ENCODE measurements at regions not wholly inside any gene's neighbourhood (a gene's known extent, or its start where the extent isn't known, plus 50 kb on each side); places are given as distances from the start of the nearest gene placed in this dataset.

DNA sequence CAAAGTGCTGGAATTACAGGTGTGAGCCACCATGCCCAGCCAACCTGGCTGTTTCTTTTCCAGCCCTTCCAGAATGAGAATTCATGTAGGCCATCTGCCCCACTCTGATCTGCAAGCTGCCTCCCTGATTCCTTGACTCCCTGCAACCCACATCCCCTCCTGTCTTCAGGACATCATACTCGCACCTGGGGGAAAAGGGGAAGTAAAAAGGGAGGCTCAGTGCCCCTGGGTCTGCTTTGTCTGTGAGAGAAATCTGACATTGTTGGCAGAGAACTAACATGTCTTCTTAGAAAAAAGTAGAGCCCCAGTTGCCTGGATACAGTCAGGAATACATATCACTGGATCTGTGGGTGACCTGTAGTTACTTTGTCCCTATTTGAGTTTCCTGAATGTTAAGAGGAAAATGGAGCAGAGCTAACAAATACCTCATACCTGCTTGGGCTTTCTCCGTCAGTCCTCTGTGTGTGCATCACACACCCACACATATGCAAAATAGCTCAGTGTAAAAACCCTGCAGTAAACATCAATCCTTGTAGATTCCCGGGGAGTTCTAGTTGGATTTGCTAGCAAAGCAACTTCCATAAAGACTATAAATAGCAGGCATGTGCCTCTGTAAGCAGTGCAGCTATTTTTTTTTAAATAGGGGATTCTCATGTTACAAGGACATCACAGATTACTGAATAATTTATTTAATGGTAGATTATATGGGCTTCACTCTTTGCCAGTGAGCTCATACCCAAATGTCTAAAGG lies 62.9 kb downstream of the TEX35 start:
- no peaks in the 10 kb centered on the region for H3K4me1 Mint-ChIP-seq (ENCODE audit: low read depth, unreplicated experiment)
- H3K36me3 Mint-ChIP-seq (ENCODE audit: insufficient read depth, unreplicated experiment) = no peaks in the 10 kb centered on the region

DNA sequence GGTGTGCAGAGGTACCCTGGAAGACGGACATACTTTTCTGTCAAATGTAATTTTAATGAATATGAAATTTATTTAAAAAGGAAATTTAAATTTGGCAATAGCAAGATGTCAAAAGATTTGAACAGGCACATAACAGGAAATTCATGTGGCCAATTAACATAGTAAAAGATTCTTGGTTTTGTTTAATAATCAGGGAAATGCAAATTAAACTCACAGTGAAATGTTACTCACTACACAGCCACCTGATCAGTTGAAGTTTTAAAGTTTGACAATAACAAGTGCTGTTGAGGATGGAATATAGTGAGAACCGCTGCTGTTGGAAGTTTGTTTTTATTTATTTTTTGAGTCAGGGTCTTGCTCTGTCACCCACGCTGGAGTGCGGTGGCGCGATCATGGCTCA lies 63.9 kb downstream of the TEX35 start:
- no TSS peak for BruUV-seq (replicated peaks)

More for the DNA sequence above, 62.9 kb downstream of the TEX35 start:
- no peak overlapping the region for H3K27ac Mint-ChIP-seq (ENCODE audit: unreplicated experiment)
- intact Hi-C loops (cut with micrococcal nuclease; ENCODE audit: unreplicated experiment) = no loop called here
- no peak for DNase-seq
- no TSS peak for BruUV-seq (replicated peaks)
- no peaks in the 10 kb centered on the region for H3K9me3 ChIP-seq
- H3K9me3 Mint-ChIP-seq (ENCODE audit: unreplicated experiment) = no peaks in the 10 kb centered on the region
- no peaks in the 10 kb centered on the region for H3K27me3 ChIP-seq (replicated peaks; ENCODE audit: control insufficient read depth, insufficient read depth, low read length)
- H3K36me3 ChIP-seq (ENCODE audit: control insufficient read depth, insufficient read depth, low read length) = no peaks in the 10 kb centered on the region
- no peak overlapping the region for H3K4me3 Mint-ChIP-seq (ENCODE audit: unreplicated experiment)
- TF ChIP-seq, protein P1, sequence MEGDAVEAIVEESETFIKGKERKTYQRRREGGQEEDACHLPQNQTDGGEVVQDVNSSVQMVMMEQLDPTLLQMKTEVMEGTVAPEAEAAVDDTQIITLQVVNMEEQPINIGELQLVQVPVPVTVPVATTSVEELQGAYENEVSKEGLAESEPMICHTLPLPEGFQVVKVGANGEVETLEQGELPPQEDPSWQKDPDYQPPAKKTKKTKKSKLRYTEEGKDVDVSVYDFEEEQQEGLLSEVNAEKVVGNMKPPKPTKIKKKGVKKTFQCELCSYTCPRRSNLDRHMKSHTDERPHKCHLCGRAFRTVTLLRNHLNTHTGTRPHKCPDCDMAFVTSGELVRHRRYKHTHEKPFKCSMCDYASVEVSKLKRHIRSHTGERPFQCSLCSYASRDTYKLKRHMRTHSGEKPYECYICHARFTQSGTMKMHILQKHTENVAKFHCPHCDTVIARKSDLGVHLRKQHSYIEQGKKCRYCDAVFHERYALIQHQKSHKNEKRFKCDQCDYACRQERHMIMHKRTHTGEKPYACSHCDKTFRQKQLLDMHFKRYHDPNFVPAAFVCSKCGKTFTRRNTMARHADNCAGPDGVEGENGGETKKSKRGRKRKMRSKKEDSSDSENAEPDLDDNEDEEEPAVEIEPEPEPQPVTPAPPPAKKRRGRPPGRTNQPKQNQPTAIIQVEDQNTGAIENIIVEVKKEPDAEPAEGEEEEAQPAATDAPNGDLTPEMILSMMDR (IDR thresholded peaks at IDR 0.05; ENCODE audit: insufficient read depth in 1 of 2, low read depth in 1 of 2, low read length in 1 of 2, severe bottlenecking in 1 of 2, unreplicated experiment in 1 of 2) = no peak
- no peak overlapping the region for H3K4me3 ChIP-seq (ENCODE audit: low read depth, low read length)
- H3K27me3 Mint-ChIP-seq (ENCODE audit: insufficient read depth, unreplicated experiment) = no peaks in the 10 kb centered on the region
- ChIA-PET POLR2A (no interaction called here), CTCF (no interaction called here)
- no peaks in the 10 kb centered on the region for H3K4me1 ChIP-seq

DNA sequence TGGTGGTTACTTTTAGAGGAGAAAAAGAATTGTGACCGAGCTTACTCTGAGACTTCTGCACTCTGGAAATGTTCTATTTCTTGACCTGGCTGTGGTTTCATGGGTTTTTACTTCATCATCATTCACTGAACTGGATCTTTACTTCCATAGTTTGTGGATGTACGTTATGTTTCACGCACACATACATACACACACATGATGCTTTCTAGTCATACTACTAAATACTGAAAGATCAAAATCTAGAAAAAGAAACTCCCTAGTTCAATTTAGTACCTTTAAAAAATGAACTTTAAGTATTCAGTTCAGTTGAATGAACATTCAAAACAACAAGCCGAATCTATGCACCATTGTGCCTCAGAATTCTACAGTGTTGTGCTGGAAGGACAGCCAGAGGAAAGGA lies 65.0 kb downstream of the TEX35 start:
- no peaks in the 10 kb centered on the region for H3K27me3 Mint-ChIP-seq (ENCODE audit: insufficient read depth, unreplicated experiment)
- Histone ChIP-seq H3K4me3 (ENCODE audit: low read depth, low read length) (no peak overlapping the region), H3K9me3 (no peaks in the 10 kb centered on the region), H3K4me1 (no peaks in the 10 kb centered on the region), H3K27me3 (replicated peaks; ENCODE audit: control insufficient read depth, insufficient read depth, low read length) (no peaks in the 10 kb centered on the region), H3K36me3 (ENCODE audit: control insufficient read depth, insufficient read depth, low read length) (no peaks in the 10 kb centered on the region)
- TF ChIP-seq, protein P1 (IDR thresholded peaks at IDR 0.05; ENCODE audit: insufficient read depth in 1 of 2, low read depth in 1 of 2, low read length in 1 of 2, severe bottlenecking in 1 of 2, unreplicated experiment in 1 of 2) = no peak
- no peak overlapping the region for H3K4me3 Mint-ChIP-seq (ENCODE audit: unreplicated experiment)
- no peak for DNase-seq
- ChIA-PET POLR2A (no interaction called here), CTCF (no interaction called here)
- H3K36me3 Mint-ChIP-seq (ENCODE audit: insufficient read depth, unreplicated experiment) = no peaks in the 10 kb centered on the region
- no peak overlapping the region for H3K27ac Mint-ChIP-seq (ENCODE audit: unreplicated experiment)
- H3K9me3 Mint-ChIP-seq (ENCODE audit: unreplicated experiment) = no peaks in the 10 kb centered on the region
- no TSS peak for BruUV-seq (replicated peaks)
- no peaks in the 10 kb centered on the region for H3K4me1 Mint-ChIP-seq (ENCODE audit: low read depth, unreplicated experiment)
- intact Hi-C loops (cut with micrococcal nuclease; ENCODE audit: unreplicated experiment) = no loop called here

More for the DNA sequence above, 63.9 kb downstream of the TEX35 start:
- TF ChIP-seq, protein P1 (IDR thresholded peaks at IDR 0.05; ENCODE audit: insufficient read depth in 1 of 2, low read depth in 1 of 2, low read length in 1 of 2, severe bottlenecking in 1 of 2, unreplicated experiment in 1 of 2) = no peak
- Mint-ChIP-seq H3K4me1 (ENCODE audit: low read depth, unreplicated experiment) (no peaks in the 10 kb centered on the region), H3K9me3 (ENCODE audit: unreplicated experiment) (no peaks in the 10 kb centered on the region), H3K36me3 (ENCODE audit: insufficient read depth, unreplicated experiment) (no peaks in the 10 kb centered on the region), H3K27ac (ENCODE audit: unreplicated experiment) (no peak overlapping the region), H3K4me3 (ENCODE audit: unreplicated experiment) (no peak overlapping the region), H3K27me3 (ENCODE audit: insufficient read depth, unreplicated experiment) (no peaks in the 10 kb centered on the region)
- H3K4me3 ChIP-seq (ENCODE audit: low read depth, low read length) = no peak overlapping the region
- intact Hi-C loops (cut with micrococcal nuclease; ENCODE audit: unreplicated experiment) = no loop called here
- H3K9me3 ChIP-seq = no peaks in the 10 kb centered on the region
- no peaks in the 10 kb centered on the region for H3K36me3 ChIP-seq (ENCODE audit: control insufficient read depth, insufficient read depth, low read length)
- POLR2A ChIA-PET = no interaction called here
- H3K27me3 ChIP-seq (replicated peaks; ENCODE audit: control insufficient read depth, insufficient read depth, low read length) = no peaks in the 10 kb centered on the region
- CTCF ChIA-PET = no interaction called here
- H3K4me1 ChIP-seq = no peaks in the 10 kb centered on the region
- no peak for DNase-seq

All from Caco-2 (cell line).